NCI-H2227 (cell line): ENCODE measurements at regions not wholly inside any gene's neighbourhood (a gene's known extent, or its start where the extent isn't known, plus 50 kb on each side); places are given as distances from the start of the nearest gene placed in this dataset.
"Not testable (repeated sequence)": the region's sequence is repeated elsewhere in the genome, so short reads cannot be mapped to it uniquely, and the experiment has no call there.

ENCODE experiments used
- DNase-seq: peaks from one replicate; lab custom pipeline; 2025; ENCODE audit not compliant: unreplicated experiment; lab: John Stamatoyannopoulos, UW

DNA sequence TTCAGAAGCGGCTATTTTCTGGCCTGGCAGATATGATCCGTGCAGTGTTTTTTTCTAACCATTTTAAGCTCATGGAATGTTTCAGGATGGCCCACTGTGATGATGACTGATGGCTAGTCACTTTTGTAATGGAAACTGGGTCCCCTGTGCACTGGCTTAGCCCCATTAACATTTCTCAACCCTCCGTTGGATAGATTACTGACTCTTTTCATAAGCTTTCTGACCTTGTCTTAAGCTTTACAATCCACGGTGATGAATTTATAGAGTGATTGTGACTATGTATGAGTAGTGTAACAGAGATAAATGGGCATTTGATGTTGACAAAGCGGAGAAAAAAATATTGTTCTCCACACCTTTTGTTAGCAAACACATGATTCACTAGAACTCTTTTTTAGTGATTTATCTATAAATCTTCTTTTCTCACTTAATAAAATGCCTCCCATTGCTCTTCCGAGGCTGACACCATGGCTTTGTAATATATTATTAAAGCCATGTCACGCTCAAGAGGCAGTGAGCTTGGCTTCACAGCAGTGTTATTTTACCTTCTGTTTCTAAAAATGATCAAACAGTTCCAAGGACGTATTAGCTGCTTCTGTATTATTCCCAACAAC is 221.0 kb upstream of the LINC00305 start:
- not testable (repeated sequence) for DNase-seq

DNA sequence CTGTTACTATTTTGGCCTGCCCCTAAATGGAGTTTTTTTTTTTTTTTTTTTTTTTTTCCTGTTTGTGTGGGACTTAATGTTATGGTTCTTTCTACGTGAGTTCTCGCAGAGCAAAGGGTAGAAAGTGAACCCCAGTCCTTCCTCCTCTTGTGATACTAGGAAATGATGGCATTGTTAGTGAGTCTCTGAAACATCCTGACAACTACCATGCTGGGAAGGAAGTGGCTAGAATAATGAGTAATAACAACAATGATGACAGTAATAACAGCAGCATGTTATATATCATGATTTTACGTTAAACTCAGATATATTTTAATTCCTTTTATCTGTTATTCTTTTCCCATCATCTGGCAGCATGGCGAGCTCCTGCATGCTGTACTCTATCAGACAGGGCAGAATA is 216.2 kb upstream of the LINC00305 start:
- no peak for DNase-seq

DNA sequence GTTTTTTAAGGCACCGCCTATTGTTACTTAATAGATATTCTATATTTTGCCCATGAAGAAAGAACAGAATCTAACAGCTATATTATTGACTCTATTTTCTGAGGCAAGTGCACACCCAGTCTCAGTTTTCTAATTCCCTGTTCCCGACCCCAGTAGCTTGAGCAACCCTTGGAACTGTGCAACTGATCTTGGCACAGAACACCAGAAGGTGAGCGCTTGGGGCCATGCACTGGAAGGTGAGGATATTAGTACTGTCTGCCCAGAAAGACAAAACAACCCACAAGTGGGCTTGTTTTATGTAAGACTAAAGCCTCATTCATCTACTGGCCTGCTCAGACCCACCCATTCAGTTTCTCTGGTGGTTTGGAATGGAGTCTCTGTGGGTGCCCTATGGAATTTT is 188.8 kb upstream of the LINC00305 start:
- no peak for DNase-seq

DNA sequence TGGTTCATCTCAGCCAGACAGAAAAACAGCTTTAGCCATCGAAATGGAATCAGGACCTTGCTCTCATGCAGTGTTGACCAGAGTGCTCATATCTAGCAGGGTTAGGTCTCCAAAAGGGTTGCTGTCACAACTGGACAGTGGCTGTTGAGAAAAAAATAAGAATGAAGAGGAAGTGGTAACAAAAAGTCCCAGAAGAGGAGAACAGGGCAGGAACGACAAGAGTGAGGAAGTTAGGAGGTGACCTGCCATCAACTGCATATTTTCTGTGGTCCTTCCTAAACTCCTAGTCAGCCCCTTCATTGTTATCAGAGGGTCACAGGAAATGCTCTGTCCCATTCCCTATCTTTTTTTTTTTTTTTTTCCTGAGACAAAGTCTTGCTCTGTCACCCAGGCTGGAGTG is 188.1 kb upstream of the LINC00305 start:
- DNase-seq = no peak

DNA sequence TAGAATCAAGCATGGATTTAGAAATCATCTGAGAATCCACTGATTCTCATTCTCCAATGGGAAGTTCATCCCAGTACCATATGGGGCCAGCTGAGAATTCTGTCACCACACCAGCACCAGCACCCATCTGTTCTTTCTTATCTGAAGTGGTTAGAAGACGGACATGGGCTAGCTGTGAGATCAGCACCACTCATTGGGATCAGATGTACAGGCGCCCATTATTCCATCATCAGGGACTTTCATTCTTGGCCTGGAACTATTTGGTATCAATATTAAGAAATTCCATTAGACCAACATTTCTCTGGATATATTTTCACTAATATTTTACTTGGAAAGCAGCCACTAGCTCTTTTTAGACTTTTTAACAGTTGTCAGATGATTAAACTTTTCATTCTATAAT is 185.9 kb upstream of the LINC00305 start:
- no peak for DNase-seq

DNA sequence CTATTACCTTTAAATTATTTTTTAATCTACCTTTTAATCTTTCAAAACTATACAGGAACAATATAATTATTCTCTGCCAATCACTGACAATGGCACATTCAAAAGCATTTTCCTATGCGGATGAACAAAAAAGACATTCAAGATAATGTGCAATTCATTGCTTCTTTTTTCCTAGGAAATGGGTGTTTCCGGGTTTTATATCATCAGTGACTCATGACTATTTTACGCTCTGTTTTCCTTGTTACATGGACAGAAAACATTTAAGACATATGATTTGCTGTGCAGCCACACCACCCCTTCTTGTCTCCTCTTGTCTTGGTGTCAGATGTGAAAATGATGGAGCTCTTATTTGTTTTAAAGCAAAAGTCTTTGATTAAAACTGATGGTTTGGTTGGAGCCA is 184.7 kb upstream of the LINC00305 start:
- DNase-seq = no peak

DNA sequence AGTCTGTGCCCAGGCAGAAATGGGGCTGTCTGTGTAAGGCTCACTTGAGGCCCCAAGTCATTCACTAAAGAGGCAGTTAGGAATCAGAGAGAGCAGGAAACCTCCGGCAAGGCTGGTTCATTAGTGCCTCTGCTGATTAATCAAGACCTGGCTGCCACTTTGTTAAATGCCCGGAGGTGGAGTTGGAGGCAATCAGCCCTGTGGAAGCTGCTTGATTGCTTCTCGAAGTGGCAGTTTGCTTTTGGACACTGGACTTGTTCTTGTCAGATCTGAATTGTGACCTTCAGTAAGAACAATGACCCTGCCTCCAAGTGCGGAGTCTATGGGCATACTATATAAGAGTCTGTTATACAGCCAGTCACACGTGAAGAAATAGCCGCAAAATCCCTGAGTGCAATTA is 183.9 kb upstream of the LINC00305 start:
- no peak for DNase-seq

DNA sequence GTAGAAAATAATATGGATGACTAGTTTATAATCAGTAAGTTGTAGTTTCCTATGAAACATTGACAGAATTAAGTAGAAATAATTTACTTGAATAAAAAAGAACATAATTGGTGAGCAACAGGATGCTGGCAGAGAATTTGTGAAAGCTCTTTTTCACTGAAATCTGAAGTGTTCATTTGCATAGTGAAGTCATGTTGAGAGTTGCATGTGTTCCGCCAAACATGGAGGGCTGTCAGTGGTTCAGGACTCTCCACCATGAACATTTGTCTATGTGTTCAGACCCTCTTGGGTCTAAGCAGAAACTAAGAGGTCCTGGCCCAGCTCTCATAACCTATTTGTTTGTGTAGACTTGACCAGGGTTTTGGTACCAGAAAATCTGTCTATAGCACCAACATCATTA is 182.5 kb upstream of the LINC00305 start:
- DNase-seq = no peak

DNA sequence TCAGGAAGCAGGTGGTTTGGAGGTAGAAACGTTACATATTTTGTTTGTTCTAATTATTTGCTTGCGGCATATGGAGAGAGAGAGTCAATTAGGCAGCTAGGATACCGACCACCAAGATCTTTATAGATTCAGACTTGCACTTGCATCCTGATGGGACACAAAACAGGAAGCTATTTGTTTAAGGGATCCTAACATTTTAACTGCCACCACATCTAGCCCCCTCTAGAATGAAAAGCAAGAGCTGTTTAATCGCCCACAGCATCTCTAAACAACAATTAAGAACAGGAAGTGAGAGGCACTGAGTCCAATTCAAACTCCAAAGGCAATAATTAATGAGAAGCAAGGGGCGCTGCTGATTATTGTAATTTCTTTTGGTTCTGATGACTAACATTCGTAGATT is 182.0 kb upstream of the LINC00305 start:
- DNase-seq = no peak

DNA sequence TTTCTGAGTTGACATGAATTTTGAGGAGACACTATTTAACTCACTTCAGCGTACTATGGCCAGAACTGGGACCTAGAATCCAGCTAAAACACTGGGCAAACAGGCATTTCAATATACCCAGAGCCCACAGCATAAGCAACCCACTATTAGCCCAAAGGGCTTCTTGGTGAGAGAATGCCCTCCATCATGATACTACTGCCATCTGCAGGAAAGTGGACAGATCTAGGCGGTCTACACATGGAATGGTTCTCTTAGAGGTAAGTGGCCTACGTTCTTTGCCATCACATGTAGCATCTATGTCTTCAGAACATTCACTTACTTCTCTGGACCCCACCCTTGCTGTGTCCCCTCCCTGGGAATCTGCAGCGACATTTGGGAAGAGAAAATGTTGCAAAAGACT is 181.3 kb upstream of the LINC00305 start:
- no peak for DNase-seq

DNA sequence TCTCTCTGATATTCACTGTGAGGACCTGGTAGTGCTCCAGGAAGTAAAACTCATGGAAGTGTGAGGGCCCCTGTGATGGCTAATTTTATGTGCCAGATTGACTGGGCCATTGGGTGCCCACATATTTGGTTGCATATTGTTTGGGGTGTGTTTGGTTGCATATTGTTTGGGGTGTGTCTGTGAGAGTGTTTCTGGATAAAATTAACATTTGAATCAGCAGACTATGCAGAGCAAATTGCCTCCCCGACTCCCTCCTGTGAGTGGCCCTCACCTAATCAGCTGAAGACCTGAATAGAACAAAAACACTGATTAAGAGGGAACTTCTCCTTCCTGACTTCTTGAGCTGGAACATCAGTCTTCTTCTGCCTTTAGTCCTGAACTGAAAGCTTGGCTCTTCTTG is 173.3 kb upstream of the LINC00305 start:
- no peak for DNase-seq

DNA sequence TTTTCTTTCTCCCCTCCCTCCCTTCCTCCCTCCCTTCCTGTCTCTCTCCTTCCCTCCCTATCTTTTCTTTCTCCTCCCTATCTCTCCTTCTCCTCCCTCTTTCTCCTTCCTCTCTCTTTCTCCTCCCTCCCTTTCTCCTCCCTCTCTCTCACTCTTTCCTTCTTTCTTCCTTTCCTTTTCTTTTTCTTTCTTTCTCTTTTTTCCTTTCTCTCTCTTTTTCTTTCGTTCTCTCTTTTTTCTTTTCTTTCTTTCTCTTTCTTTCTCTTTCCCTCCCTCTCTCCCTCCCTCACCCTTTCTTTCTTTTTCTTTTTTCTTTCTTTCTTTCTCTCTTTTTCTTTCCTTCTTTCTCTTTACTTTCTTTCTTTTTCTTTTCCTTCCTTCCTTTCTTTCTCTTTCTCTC is 169.7 kb upstream of the LINC00305 start:
- no peak for DNase-seq

DNA sequence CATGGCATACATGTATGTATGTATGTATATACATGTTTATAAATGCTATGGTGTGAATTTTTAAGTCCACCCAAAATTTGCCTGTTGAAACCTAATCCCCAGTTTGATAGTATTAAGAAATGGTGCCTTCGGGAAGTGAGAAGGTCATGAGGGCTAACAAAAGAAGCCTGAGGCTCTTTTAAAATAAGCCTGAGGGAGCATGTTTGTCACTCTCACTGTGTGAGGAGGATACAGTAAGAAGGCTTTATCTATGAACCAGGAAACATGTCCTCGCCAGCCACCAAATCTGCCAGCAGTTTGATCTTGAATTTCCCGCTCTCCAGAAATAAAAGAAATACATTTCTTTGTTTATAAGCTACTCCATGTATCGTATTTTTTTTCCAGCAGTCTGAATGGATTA is 163.0 kb upstream of the LINC00305 start:
- no peak for DNase-seq

DNA sequence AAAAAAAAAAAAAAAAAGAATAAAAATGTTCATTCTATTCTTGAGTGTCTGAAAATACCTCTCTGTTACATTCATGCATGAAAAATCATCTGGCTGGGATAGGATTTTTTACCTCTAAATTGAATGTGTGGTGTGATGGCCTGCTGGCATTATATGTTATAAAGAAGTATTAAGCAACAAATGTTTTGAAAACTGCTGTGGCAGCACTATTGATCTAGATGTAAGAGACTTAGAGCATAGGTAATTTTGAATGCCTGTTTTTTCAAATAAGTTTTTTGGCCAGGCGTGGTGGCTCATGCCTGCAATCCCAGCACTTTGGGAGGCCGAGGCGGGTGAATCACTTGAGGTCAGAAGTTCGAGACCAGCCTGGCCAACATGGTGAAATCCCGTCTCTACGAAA is 147.0 kb upstream of the LINC00305 start:
- DNase-seq = no peak

DNA sequence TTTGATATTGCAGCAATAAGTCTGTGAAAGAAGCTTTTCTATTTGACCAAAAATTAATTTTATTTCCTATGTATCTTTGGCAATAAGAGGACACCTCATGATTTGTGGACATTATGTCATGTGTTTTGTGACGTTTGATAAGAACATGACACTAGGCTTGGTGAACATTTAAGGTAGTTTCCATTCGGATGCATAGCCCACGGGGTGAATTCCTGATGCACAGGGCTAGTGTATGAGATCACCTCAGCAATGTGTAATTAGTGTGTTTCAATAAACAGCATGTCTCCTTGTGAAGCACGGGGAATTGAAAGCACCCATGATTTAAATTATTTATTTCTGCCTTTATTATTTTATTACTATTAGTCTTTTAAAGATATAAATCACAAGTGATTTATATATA is 146.1 kb upstream of the LINC00305 start:
- no peak for DNase-seq

DNA sequence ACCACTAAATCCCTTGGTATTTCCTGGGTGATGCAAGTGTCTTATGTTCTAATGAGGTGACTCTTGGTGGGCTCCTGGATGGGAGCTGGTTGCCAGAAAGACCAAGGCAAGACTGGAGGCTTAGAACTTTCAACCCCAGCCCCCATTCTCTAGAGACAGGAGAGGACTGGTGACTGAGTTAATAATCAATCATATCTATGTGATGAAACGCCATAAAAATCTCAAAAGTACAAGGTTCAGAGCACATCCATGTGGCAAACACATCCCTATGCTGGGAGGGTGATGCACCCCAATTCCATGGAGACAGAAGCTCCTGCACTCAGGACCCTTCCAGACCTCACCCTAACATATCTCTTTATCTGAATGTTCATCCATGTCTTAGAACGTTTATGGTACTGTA is 139.5 kb upstream of the LINC00305 start:
- no peak for DNase-seq

DNA sequence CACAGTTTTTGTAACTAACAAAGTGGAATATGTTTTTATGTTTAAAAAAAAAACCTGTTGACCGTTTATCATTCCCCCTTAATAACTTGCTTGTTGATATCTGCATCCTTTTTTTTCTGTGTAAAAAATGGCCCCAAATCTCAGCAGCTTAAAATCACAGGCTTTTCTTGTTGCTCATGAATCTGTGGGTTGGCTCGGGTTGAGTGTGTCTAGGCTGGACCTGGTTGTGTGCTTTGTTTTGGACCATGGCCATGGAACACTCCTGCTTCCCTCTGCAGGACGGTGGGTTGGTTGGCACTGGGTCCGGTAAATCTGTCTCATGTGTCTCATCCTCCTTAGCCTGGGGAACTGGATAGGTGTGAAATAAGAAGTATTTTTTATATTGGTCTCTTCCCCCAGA is 139.0 kb upstream of the LINC00305 start:
- no peak for DNase-seq

DNA sequence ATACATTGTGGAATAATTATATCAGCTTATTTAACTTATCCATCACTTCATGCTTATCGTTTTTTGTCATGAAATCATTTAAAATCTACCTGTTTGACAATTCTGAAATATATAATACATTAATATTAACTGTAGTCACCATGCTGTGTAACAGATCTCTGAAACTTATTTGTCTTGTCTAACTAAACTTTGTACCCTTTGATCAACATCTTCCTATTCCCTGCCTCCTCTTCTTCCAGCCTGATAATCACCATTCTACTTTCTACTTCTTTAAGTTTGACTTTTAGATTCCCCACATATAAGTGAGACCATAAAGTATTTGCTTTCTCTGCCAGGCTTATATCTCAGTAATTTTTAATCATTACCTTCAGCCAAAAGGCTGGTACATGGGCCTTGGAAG is 134.2 kb upstream of the LINC00305 start:
- DNase-seq = no peak

DNA sequence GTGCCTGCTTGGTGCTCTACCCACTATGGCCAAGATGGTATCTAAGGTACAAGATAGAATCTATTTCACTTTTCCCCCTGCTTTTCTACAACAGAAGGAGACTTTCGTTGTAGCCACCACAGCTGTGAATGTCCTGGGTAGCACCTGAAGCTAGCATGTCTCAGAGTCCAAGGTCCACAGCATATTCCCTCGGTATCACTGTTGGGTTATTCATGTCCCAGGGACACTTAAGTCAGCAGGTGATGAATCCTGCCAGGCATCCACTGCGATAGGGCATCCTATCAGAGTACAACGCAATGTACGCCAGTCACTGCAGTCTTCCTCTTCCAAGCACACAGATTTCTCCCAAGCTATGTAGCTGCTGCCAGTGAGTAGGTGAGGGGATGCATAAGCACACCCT is 129.1 kb upstream of the LINC00305 start:
- no peak for DNase-seq

DNA sequence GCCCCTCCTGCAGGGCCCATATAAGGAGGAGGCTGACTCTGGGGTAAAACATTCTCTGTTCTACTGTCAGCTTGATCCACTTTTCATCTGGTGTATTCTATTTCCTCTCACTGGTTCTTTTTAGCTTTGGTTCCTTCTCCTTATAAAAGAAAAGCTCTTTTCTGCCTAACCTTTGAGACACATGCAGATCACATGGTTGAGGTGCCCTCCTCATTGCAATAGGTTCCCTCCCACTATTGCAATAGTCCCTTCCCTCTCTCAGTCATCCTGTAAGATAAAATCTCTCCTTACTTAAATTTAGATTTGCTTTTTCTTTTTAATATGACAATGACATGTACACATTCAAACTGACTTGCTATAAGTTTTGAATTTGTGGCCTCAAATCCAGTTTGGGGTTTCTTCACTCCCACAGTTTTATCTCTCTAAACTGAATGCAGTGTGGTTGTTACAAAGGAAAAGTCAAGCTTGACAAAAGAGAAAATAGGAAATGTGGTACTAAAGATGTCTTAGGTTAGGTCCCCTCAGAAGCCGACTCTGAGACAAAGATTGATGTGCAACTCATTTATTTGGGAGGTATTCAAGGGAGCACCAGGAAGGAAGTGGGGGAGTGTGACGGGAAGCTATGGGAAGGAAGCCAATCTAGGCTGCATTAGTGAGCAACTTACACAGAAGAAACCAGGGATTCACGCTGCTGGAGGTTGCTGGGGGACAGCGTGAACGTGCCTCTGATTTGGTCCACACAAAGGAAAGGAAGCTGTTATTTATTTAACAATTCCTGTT is 127.6 kb upstream of the LINC00305 start:
- no peak for DNase-seq

DNA sequence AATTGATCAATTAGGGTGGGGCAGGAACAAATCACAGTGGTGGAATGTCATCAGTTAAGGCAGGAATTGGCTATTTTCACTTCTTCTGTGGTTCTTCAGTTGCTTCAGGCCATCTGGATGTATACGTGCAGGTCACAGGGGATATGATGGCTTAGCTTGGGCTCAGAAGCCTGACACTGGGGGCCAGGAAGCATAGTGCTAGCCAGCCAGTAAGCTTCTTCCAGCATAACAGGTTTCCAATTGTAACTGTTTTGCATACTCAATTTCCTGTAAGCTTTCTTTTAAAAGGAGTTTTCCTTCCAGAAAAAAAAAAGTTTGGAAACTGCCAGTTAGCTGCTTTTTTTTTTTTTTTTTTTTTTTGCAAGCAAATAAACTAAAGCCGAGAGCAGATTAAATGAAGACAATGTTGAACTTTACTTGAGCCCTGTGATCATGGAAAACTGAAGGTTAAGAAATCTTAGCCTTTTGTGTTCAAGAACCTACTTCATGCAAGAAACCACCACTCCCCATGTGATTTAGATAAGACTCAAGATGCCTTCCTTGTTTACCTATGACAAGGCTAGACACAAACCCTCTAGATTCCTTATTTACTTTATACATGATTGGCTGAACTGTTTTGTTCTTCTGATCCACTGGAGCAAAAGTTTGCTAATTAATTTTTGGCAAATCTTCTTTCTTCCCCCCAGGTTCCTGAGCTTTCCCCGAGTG is 126.9 kb upstream of the LINC00305 start:
- DNase-seq = no peak

DNA sequence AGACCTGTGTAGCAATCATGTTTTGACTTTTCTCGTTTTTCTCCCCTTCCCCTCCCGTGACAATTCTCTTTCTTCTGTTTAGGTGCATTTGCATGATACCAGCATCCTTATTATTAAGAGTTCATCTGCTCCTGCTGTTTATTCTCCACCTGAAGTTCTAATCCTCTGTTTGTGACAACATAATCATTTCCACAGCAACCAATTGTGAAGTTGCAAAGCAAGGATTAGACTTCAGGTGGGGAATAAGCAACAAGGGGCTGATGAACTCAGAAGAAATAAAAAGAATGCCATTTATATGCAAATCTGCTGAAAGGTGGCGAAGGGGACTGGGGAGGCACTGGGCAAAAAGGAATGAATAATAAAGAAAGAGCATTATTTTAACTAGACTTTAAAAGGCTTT is 124.8 kb upstream of the LINC00305 start:
- no peak for DNase-seq
